ENCODE measurements at regions not wholly inside any gene's neighbourhood (a gene's known extent, or its start where the extent isn't known, plus 50 kb on each side); places are given as distances from the start of the nearest gene placed in this dataset.

- Histone ChIP-seq H3K4me3 (ENCODE audit: insufficient read depth, low read length, poor library complexity, severe bottlenecking) (no peak overlapping the region), H4K20me1 (ENCODE audit: low read depth, low read length) (no peaks in the 10 kb centered on the region), H3K4me2 (ENCODE audit: low read depth, low read length, poor library complexity, severe bottlenecking) (no peak overlapping the region), H3K36me3 (ENCODE audit: low read length) (no peaks in the 10 kb centered on the region), H3K9me3 (ENCODE audit: insufficient read depth, low read length) (no peaks in the 10 kb centered on the region), H3F3A (ENCODE audit: insufficient read depth) (no peaks in the 10 kb centered on the region), H3K9me2 (replicated peaks; ENCODE audit: insufficient read depth, low read length) (no peaks in the 10 kb centered on the region), H3K27me3 (ENCODE audit: low read length) (no peaks in the 10 kb centered on the region), H3K27ac (ENCODE audit: low read depth, low read length) (no peak overlapping the region), H3K9ac (ENCODE audit: low read length) (no peak overlapping the region), H3K79me2 (ENCODE audit: insufficient read depth, low read length) (no peaks in the 10 kb centered on the region), H2AFZ (ENCODE audit: low read depth, low read length, severe bottlenecking) (no peak overlapping the region)
- no peak for TF ChIP-seq EZH2phosphoT487 (conservative IDR thresholded peaks at IDR 0.05; ENCODE audit: low read length)
- no peak for TF ChIP-seq CTCF (IDR thresholded peaks at IDR 0.05; ENCODE audit: insufficient read depth, low read length, poor library complexity, severe bottlenecking)
These were observed 60.1 kb upstream of the ARID5B start for GRCh38 chr10:61841338-61841875.

- no peaks in the 10 kb centered on the region for H3K36me3 ChIP-seq (ENCODE audit: low read length)
- no peak overlapping the region for H3K9ac ChIP-seq (ENCODE audit: low read length)
- no peak overlapping the region for H3K4me2 ChIP-seq (ENCODE audit: low read depth, low read length, poor library complexity, severe bottlenecking)
- no peaks in the 10 kb centered on the region for H3F3A ChIP-seq (ENCODE audit: insufficient read depth)
- no peaks in the 10 kb centered on the region for H3K9me3 ChIP-seq (ENCODE audit: insufficient read depth, low read length)
- H2AFZ ChIP-seq (ENCODE audit: low read depth, low read length, severe bottlenecking): no peak overlapping the region
- no peaks in the 10 kb centered on the region for H3K79me2 ChIP-seq (ENCODE audit: insufficient read depth, low read length)
- no peak overlapping the region for H3K4me3 ChIP-seq (ENCODE audit: insufficient read depth, low read length, poor library complexity, severe bottlenecking)
- no peaks in the 10 kb centered on the region for H3K9me2 ChIP-seq (replicated peaks; ENCODE audit: insufficient read depth, low read length)
- H3K27ac ChIP-seq (ENCODE audit: low read depth, low read length): no peak overlapping the region
- no peaks in the 10 kb centered on the region for H3K27me3 ChIP-seq (ENCODE audit: low read length)
- H4K20me1 ChIP-seq (ENCODE audit: low read depth, low read length): no peaks in the 10 kb centered on the region
- no peak for TF ChIP-seq CTCF (IDR thresholded peaks at IDR 0.05; ENCODE audit: insufficient read depth, low read length, poor library complexity, severe bottlenecking)
- TF ChIP-seq EZH2phosphoT487 (conservative IDR thresholded peaks at IDR 0.05; ENCODE audit: low read length): no peak
These were observed 58.6 kb upstream of the ARID5B start for GRCh38 chr10:61842755-61843497.

- Histone ChIP-seq H3K36me3 (ENCODE audit: low read length) (no peaks in the 10 kb centered on the region), H3F3A (ENCODE audit: insufficient read depth) (no peaks in the 10 kb centered on the region), H3K9me2 (replicated peaks; ENCODE audit: insufficient read depth, low read length) (no peaks in the 10 kb centered on the region), H3K9me3 (ENCODE audit: insufficient read depth, low read length) (no peaks in the 10 kb centered on the region), H3K27me3 (ENCODE audit: low read length) (no peaks in the 10 kb centered on the region), H3K4me2 (ENCODE audit: low read depth, low read length, poor library complexity, severe bottlenecking) (no peak overlapping the region), H4K20me1 (ENCODE audit: low read depth, low read length) (no peaks in the 10 kb centered on the region), H3K4me3 (ENCODE audit: insufficient read depth, low read length, poor library complexity, severe bottlenecking) (no peak overlapping the region), H3K79me2 (ENCODE audit: insufficient read depth, low read length) (no peaks in the 10 kb centered on the region), H3K9ac (ENCODE audit: low read length) (no peak overlapping the region), H2AFZ (ENCODE audit: low read depth, low read length, severe bottlenecking) (no peak overlapping the region), H3K27ac (ENCODE audit: low read depth, low read length) (no peak overlapping the region)
- TF ChIP-seq EZH2phosphoT487 (conservative IDR thresholded peaks at IDR 0.05; ENCODE audit: low read length): no peak
These were observed 57.2 kb upstream of the ARID5B start for GRCh38 chr10:61844116-61844822.
